ENCODE measurements at regions not wholly inside any gene's neighbourhood (a gene's known extent, or its start where the extent isn't known, plus 50 kb on each side); places are given as distances from the start of the nearest gene placed in this dataset.

DNA sequence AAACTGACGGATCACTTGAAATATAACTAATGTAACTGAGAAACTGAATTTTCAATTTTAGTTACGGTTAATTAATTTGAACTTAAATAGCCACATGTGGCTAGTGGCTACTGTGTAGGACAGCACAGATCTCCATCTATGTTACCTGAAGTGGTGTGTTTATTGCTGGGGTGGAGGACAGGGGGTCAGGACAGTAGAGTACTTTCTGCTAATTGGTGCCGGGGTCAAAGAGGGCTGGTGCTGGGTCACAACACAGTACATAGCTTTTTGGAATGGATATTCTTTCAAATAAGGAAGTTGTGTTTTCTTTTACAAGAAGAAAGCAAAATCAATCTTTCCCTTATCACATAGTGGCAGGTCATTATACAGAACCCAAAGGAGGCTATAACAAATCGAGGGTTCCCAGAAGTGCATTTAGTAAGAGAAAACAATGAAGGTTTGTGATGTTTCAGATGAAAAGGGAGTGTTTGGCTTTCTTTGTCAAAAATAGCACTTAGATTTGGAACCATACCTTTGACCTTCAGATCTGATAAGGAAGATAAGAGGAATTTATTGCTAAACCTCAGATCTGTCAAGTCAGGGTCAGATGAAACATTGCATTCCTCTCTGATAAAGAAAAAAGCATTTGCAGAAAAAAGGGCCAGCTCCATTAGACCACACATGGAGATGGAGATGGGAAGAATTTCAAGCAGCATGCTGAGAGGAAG lies 384.5 kb downstream of the AASDHPPT start (continued):
- TF ChIP-seq FOXJ3 (CRISPR knock-in tag; IDR thresholded peaks at IDR 0.05; ENCODE audit: borderline replicate concordance) (peak; percentile 41; the same call in 1 of the 2 replicates), GATA4 (IDR thresholded peaks at IDR 0.05; ENCODE audit: borderline replicate concordance, low read depth) (peak; percentile 90), MZF1 (CRISPR knock-in tag; IDR thresholded peaks at IDR 0.05; ENCODE audit: borderline replicate concordance) (no peak), HNF4A (CRISPR knock-in tag; IDR thresholded peaks at IDR 0.05) (peak; percentile 50), RBM39 (IDR thresholded peaks at IDR 0.05; ENCODE audit: low read depth, low read length, poor library complexity, severe bottlenecking) (no peak), ZNF235 (CRISPR knock-in tag; IDR thresholded peaks at IDR 0.05; ENCODE audit: borderline replicate concordance) (no peak), EED (CRISPR knock-in tag; IDR thresholded peaks at IDR 0.05) (no peak), NR2F2 (IDR thresholded peaks at IDR 0.05; ENCODE audit: borderline replicate concordance, low read depth) (peak; percentile 76; the same call in 1 of the 2 replicates), PHF5A (CRISPR knock-in tag; IDR thresholded peaks at IDR 0.05; ENCODE audit: low read depth, unreplicated experiment) (no peak), CREM (IDR thresholded peaks at IDR 0.05) (peak; percentile 74), CREM (CRISPR knock-in tag; IDR thresholded peaks at IDR 0.05) (no peak), RXRB (CRISPR knock-in tag; IDR thresholded peaks at IDR 0.05; ENCODE audit: borderline replicate concordance) (no peak), HNF1A (IDR thresholded peaks at IDR 0.05; ENCODE audit: low read depth) (no peak), HNF1A (CRISPR knock-in tag; IDR thresholded peaks at IDR 0.05; ENCODE audit: borderline replicate concordance) (peak; percentile 51; the same call in 1 of the 2 replicates), HOXD1 (CRISPR knock-in tag; IDR thresholded peaks at IDR 0.05) (peak; percentile 88), ISL2 (CRISPR knock-in tag; IDR thresholded peaks at IDR 0.05) (peak; percentile 96), HMG20A (CRISPR knock-in tag; IDR thresholded peaks at IDR 0.05; ENCODE audit: borderline replicate concordance) (peak; percentile 13; the same call in 1 of the 2 replicates), PTBP1 (IDR thresholded peaks at IDR 0.05; ENCODE audit: low read depth, low read length, poor library complexity, severe bottlenecking) (no peak), ARID3A (IDR thresholded peaks at IDR 0.05; ENCODE audit: low read depth, low read length) (0 out of 2 replicates have a peak, but pooled peaks have one; percentile 26), ZNF354B (CRISPR knock-in tag; IDR thresholded peaks at IDR 0.05) (no peak), ATF4 (CRISPR knock-in tag; IDR thresholded peaks at IDR 0.05) (no peak), ZNF773 (CRISPR knock-in tag; IDR thresholded peaks at IDR 0.05; ENCODE audit: borderline replicate concordance) (no peak)
- TF ChIP-seq, protein P1, sequence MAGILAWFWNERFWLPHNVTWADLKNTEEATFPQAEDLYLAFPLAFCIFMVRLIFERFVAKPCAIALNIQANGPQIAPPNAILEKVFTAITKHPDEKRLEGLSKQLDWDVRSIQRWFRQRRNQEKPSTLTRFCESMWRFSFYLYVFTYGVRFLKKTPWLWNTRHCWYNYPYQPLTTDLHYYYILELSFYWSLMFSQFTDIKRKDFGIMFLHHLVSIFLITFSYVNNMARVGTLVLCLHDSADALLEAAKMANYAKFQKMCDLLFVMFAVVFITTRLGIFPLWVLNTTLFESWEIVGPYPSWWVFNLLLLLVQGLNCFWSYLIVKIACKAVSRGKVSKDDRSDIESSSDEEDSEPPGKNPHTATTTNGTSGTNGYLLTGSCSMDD (CRISPR knock-in tag; IDR thresholded peaks at IDR 0.05), result no peak
